HUES64 (cell line): ENCODE measurements at regions not wholly inside any gene's neighbourhood (a gene's known extent, or its start where the extent isn't known, plus 50 kb on each side); places are given as distances from the start of the nearest gene placed in this dataset.
"Not testable (repeated sequence)": the region's sequence is repeated elsewhere in the genome, so short reads cannot be mapped to it uniquely, and the experiment has no call there.

Experiments
- H3K27ac ChIP-seq: 2 replicates; pipeline ENCODE4 v1.7.0; 2013; ENCODE audit warnings: low read depth, low read length, inconsistent platforms
- H3K27me3 ChIP-seq: 2 replicates; pipeline ENCODE4 v1.6.1; 2013; ENCODE audit warnings: mild to moderate bottlenecking, low read length; ENCODE audit not compliant: insufficient read depth
- H3K36me3 ChIP-seq: 2 replicates; pipeline ENCODE4 v1.6.1; 2013; ENCODE audit warnings: mild to moderate bottlenecking, low read length; ENCODE audit not compliant: insufficient read depth
- H3K4me1 ChIP-seq: 2 replicates; pipeline ENCODE4 v1.6.1; 2013; ENCODE audit warnings: mild to moderate bottlenecking, low read length, moderate library complexity; ENCODE audit not compliant: insufficient read depth
- H3K4me3 ChIP-seq: 2 replicates; pipeline ENCODE4 v1.5.1; 2013; ENCODE audit warnings: mild to moderate bottlenecking, low read length, moderate library complexity
- H3K9ac ChIP-seq: 2 replicates; pipeline ENCODE4 v1.6.1; 2013; ENCODE audit warnings: mild to moderate bottlenecking, low read depth, low read length
- H3K9me3 ChIP-seq: 2 replicates; pipeline ENCODE4 v1.6.1; 2013; ENCODE audit warnings: low read depth, low read length; ENCODE audit not compliant: insufficient read depth
- WGBS: fragments of 150-250, 120-280 bp; methylation state at CpG from one replicate; pipeline ENCODE4 v1.1.7; 2013; ENCODE audit warnings: missing lambda C conversion rate; 5-methylcytosine and 5-hydroxymethylcytosine counted together

GRCh38 chr2:75853436-75853835 is 142.7 kb upstream of the GCFC2 start:
- Histone ChIP-seq H3K27me3 (no peaks in the 10 kb centered on the region), H3K4me3 (no peak overlapping the region), H3K36me3 (no peaks in the 10 kb centered on the region), H3K9ac (no peak overlapping the region), H3K27ac (no peak overlapping the region), H3K4me1 (no peaks in the 10 kb centered on the region), H3K9me3 (peaks cover 24% of the 10 kb centered on the region)

- Histone ChIP-seq H3K27ac (no peak overlapping the region), H3K9me3 (peaks cover 24% of the 10 kb centered on the region), H3K4me3 (no peak overlapping the region), H3K36me3 (no peaks in the 10 kb centered on the region), H3K4me1 (no peaks in the 10 kb centered on the region), H3K27me3 (no peaks in the 10 kb centered on the region), H3K9ac (no peak overlapping the region)
- 100% methylated on average over 1 of the region's 2 CpGs for WGBS
Observed at GRCh38 chr2:75852639-75853038, 141.9 kb upstream of the GCFC2 start.

GRCh38 chr2:75846683-75847190 is 136.0 kb upstream of the GCFC2 start:
- no peaks in the 10 kb centered on the region for H3K4me1 ChIP-seq
- no peak overlapping the region for H3K4me3 ChIP-seq
- 91% methylated on average over 1 of the region's 1 CpG for WGBS
- no peaks in the 10 kb centered on the region for H3K36me3 ChIP-seq
- no peak overlapping the region for H3K9ac ChIP-seq
- H3K9me3 ChIP-seq, result no peaks in the 10 kb centered on the region
- no peak overlapping the region for H3K27ac ChIP-seq
- H3K27me3 ChIP-seq, result no peaks in the 10 kb centered on the region

- Histone ChIP-seq H3K27ac (no peak overlapping the region), H3K9me3 (no peaks in the 10 kb centered on the region), H3K9ac (no peak overlapping the region), H3K4me1 (no peaks in the 10 kb centered on the region), H3K4me3 (no peak overlapping the region), H3K36me3 (no peaks in the 10 kb centered on the region), H3K27me3 (no peaks in the 10 kb centered on the region)
Observed at GRCh38 chr2:75844651-75845050, 133.9 kb upstream of the GCFC2 start.

GRCh38 chr2:75834588-75834987 is 123.9 kb upstream of the GCFC2 start:
- H3K9me3 ChIP-seq, H3K9ac ChIP-seq, H3K4me1 ChIP-seq, H3K27ac ChIP-seq, H3K4me3 ChIP-seq, H3K27me3 ChIP-seq, H3K36me3 ChIP-seq: not testable (repeated sequence)
- WGBS, result 86% methylated on average over 4 of the region's 4 CpGs

GRCh38 chr2:75833386-75833785 is 122.7 kb upstream of the GCFC2 start:
- 93% methylated on average over 2 of the region's 2 CpGs for WGBS

GRCh38 chr2:75828826-75829225 is 118.1 kb upstream of the GCFC2 start:
- H3K9me3 ChIP-seq, result no peaks in the 10 kb centered on the region
- H3K36me3 ChIP-seq, result no peaks in the 10 kb centered on the region
- H3K4me1 ChIP-seq, result no peaks in the 10 kb centered on the region
- H3K27ac ChIP-seq, result no peak overlapping the region
- WGBS, result 89% methylated on average over 3 of the region's 4 CpGs
- no peak overlapping the region for H3K9ac ChIP-seq
- no peaks in the 10 kb centered on the region for H3K27me3 ChIP-seq
- H3K4me3 ChIP-seq, result no peak overlapping the region

More at GRCh38 chr2:75833386-75833785, 122.7 kb upstream of the GCFC2 start:
- H3K9ac ChIP-seq, result no peak overlapping the region
- H3K36me3 ChIP-seq, result no peaks in the 10 kb centered on the region
- no peak overlapping the region for H3K27ac ChIP-seq
- H3K4me3 ChIP-seq, result no peak overlapping the region
- no peaks in the 10 kb centered on the region for H3K27me3 ChIP-seq
- no peaks in the 10 kb centered on the region for H3K9me3 ChIP-seq
- no peaks in the 10 kb centered on the region for H3K4me1 ChIP-seq

DNA sequence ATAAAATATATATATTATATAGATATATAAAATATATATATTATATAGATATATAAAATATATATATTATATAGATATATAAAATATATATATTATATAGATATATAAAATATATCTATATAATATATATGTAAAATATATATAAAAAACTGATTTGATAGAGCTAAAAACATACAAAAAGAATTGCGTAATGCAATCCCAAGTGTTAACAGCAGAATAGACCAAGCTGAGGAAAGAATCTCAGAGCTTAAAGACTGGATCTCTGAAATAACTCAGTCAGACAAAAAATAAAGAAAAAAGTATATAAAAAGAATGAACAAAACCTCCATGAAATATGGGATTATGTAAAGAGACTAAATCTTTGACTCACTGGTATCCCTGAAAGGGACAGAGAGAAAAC is 112.8 kb upstream of the GCFC2 start:
- not testable (repeated sequence) for H3K9me3 ChIP-seq, H3K9ac ChIP-seq, H3K36me3 ChIP-seq, H3K4me1 ChIP-seq, H3K27ac ChIP-seq, H3K27me3 ChIP-seq, H3K4me3 ChIP-seq
- WGBS, result 100% methylated on average over 1 of the region's 1 CpG

- no peak overlapping the region for H3K27ac ChIP-seq
- 82% methylated on average over 2 of the region's 2 CpGs for WGBS
- no peak overlapping the region for H3K4me3 ChIP-seq
- no peaks in the 10 kb centered on the region for H3K4me1 ChIP-seq
- no peaks in the 10 kb centered on the region for H3K36me3 ChIP-seq
- no peaks in the 10 kb centered on the region for H3K27me3 ChIP-seq
- no peaks in the 10 kb centered on the region for H3K9me3 ChIP-seq
- no peak overlapping the region for H3K9ac ChIP-seq
Observed at GRCh38 chr2:75822336-75822735, 111.6 kb upstream of the GCFC2 start.

DNA sequence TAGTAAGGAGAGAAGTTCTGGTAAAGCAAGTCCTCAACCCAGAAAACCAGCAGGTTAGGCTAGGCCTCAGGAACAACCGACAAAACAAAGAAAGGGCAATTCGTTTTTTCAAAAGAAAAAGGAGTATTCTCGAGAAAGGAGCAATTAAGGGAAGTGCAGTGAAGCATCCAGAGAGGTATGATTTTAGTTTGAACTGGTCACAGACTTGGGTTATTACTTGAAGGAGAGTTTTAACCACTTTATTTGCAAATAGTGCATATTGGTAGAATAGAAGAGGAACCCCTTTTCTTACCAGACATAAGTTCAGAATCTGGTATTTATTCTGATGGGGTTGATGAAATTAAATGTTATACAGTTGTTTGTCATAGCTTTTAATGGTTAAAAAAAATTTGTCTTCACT is 110.0 kb upstream of the GCFC2 start:
- Histone ChIP-seq H3K9ac (no peak overlapping the region), H3K9me3 (no peaks in the 10 kb centered on the region), H3K4me3 (no peak overlapping the region), H3K36me3 (no peaks in the 10 kb centered on the region), H3K27ac (no peak overlapping the region), H3K27me3 (no peaks in the 10 kb centered on the region), H3K4me1 (no peaks in the 10 kb centered on the region)
- 87% methylated on average over 3 of the region's 3 CpGs for WGBS

GRCh38 chr2:75810611-75811330 is 100.1 kb upstream of the GCFC2 start:
- Histone ChIP-seq H3K4me3 (no peak overlapping the region), H3K27me3 (no peaks in the 10 kb centered on the region), H3K27ac (no peak overlapping the region), H3K36me3 (no peaks in the 10 kb centered on the region), H3K4me1 (no peaks in the 10 kb centered on the region), H3K9ac (no peak overlapping the region), H3K9me3 (no peaks in the 10 kb centered on the region)
- 96% methylated on average over 6 of the region's 6 CpGs for WGBS
